ENCODE measurements at regions not wholly inside any gene's neighbourhood (a gene's known extent, or its start where the extent isn't known, plus 50 kb on each side); places are given as distances from the start of the nearest gene placed in this dataset.

- Histone ChIP-seq H3K36me3 (ENCODE audit: control insufficient read depth in 2 of 2, insufficient read depth in 2 of 2, low read length in 2 of 2) (no peaks in the 10 kb centered on the region), H3K27me3 (ENCODE audit: control insufficient read depth in 2 of 2, insufficient read depth in 2 of 2, low read length in 2 of 2) (no peaks in the 10 kb centered on the region), H3K27ac (ENCODE audit: low read depth in 2 of 2, low read length in 2 of 2) (no peak overlapping the region), H3K4me1 (ENCODE audit: control insufficient read depth in 2 of 2, insufficient read depth in 2 of 2, low read length in 2 of 2) (no peaks in the 10 kb centered on the region), H3K9ac (ENCODE audit: low read depth in 1 of 2, low read length in 2 of 2) (no peak overlapping the region), H3K4me3 (ENCODE audit: low read length in 2 of 2) (no peak overlapping the region), H3K9me3 (ENCODE audit: control insufficient read depth in 2 of 2, low read length in 2 of 2) (no peaks in the 10 kb centered on the region)
Measured at GRCh38 chr10:106224676-106225075, 939.8 kb downstream of the SORCS1 start.

- H3K27ac ChIP-seq (ENCODE audit: low read depth in 2 of 2, low read length in 2 of 2): no peak overlapping the region
- H3K4me1 ChIP-seq (ENCODE audit: control insufficient read depth in 2 of 2, insufficient read depth in 2 of 2, low read length in 2 of 2): no peaks in the 10 kb centered on the region
Measured at GRCh38 chr10:106217627-106218026, 946.9 kb downstream of the SORCS1 start.

GRCh38 chr10:106216085-106216484 is 948.4 kb downstream of the SORCS1 start:
- Histone ChIP-seq H3K9ac (ENCODE audit: low read depth in 1 of 2, low read length in 2 of 2) (no peak overlapping the region), H3K4me3 (ENCODE audit: low read length in 2 of 2) (no peak overlapping the region), H3K9me3 (ENCODE audit: control insufficient read depth in 2 of 2, low read length in 2 of 2) (no peaks in the 10 kb centered on the region), H3K4me1 (ENCODE audit: control insufficient read depth in 2 of 2, insufficient read depth in 2 of 2, low read length in 2 of 2) (no peaks in the 10 kb centered on the region), H3K27me3 (ENCODE audit: control insufficient read depth in 2 of 2, insufficient read depth in 2 of 2, low read length in 2 of 2) (no peaks in the 10 kb centered on the region), H3K36me3 (ENCODE audit: control insufficient read depth in 2 of 2, insufficient read depth in 2 of 2, low read length in 2 of 2) (no peaks in the 10 kb centered on the region), H3K27ac (ENCODE audit: low read depth in 2 of 2, low read length in 2 of 2) (no peak overlapping the region)

More at GRCh38 chr10:106217627-106218026, 946.9 kb downstream of the SORCS1 start:
- no peaks in the 10 kb centered on the region for H3K36me3 ChIP-seq (ENCODE audit: control insufficient read depth in 2 of 2, insufficient read depth in 2 of 2, low read length in 2 of 2)
- no peak overlapping the region for H3K9ac ChIP-seq (ENCODE audit: low read depth in 1 of 2, low read length in 2 of 2)
- H3K9me3 ChIP-seq (ENCODE audit: control insufficient read depth in 2 of 2, low read length in 2 of 2): no peaks in the 10 kb centered on the region
- no peak overlapping the region for H3K4me3 ChIP-seq (ENCODE audit: low read length in 2 of 2)
- no peaks in the 10 kb centered on the region for H3K27me3 ChIP-seq (ENCODE audit: control insufficient read depth in 2 of 2, insufficient read depth in 2 of 2, low read length in 2 of 2)

GRCh38 chr10:106214243-106214642 is 950.3 kb downstream of the SORCS1 start:
- no peaks in the 10 kb centered on the region for H3K36me3 ChIP-seq (ENCODE audit: control insufficient read depth in 2 of 2, insufficient read depth in 2 of 2, low read length in 2 of 2)
- H3K9me3 ChIP-seq (ENCODE audit: control insufficient read depth in 2 of 2, low read length in 2 of 2): no peaks in the 10 kb centered on the region
- H3K9ac ChIP-seq (ENCODE audit: low read depth in 1 of 2, low read length in 2 of 2): no peak overlapping the region
- no peak overlapping the region for H3K4me3 ChIP-seq (ENCODE audit: low read length in 2 of 2)
- H3K27ac ChIP-seq (ENCODE audit: low read depth in 2 of 2, low read length in 2 of 2): no peak overlapping the region
- H3K4me1 ChIP-seq (ENCODE audit: control insufficient read depth in 2 of 2, insufficient read depth in 2 of 2, low read length in 2 of 2): no peaks in the 10 kb centered on the region
- H3K27me3 ChIP-seq (ENCODE audit: control insufficient read depth in 2 of 2, insufficient read depth in 2 of 2, low read length in 2 of 2): no peaks in the 10 kb centered on the region

GRCh38 chr10:106213493-106213892 is 951.0 kb downstream of the SORCS1 start:
- Histone ChIP-seq H3K36me3 (ENCODE audit: control insufficient read depth in 2 of 2, insufficient read depth in 2 of 2, low read length in 2 of 2) (no peaks in the 10 kb centered on the region), H3K9ac (ENCODE audit: low read depth in 1 of 2, low read length in 2 of 2) (no peak overlapping the region)

GRCh38 chr10:106198275-106198674 is 966.2 kb downstream of the SORCS1 start:
- no peak overlapping the region for H3K4me3 ChIP-seq (ENCODE audit: low read length in 2 of 2)
- H3K9me3 ChIP-seq (ENCODE audit: control insufficient read depth in 2 of 2, low read length in 2 of 2): no peaks in the 10 kb centered on the region
- H3K4me1 ChIP-seq (ENCODE audit: control insufficient read depth in 2 of 2, insufficient read depth in 2 of 2, low read length in 2 of 2): no peaks in the 10 kb centered on the region
- H3K36me3 ChIP-seq (ENCODE audit: control insufficient read depth in 2 of 2, insufficient read depth in 2 of 2, low read length in 2 of 2): no peaks in the 10 kb centered on the region
- H3K27me3 ChIP-seq (ENCODE audit: control insufficient read depth in 2 of 2, insufficient read depth in 2 of 2, low read length in 2 of 2): no peaks in the 10 kb centered on the region
- no peak overlapping the region for H3K27ac ChIP-seq (ENCODE audit: low read depth in 2 of 2, low read length in 2 of 2)
- no peak overlapping the region for H3K9ac ChIP-seq (ENCODE audit: low read depth in 1 of 2, low read length in 2 of 2)

More at GRCh38 chr10:106213493-106213892, 951.0 kb downstream of the SORCS1 start:
- Histone ChIP-seq H3K4me3 (ENCODE audit: low read length in 2 of 2) (no peak overlapping the region), H3K27ac (ENCODE audit: low read depth in 2 of 2, low read length in 2 of 2) (no peak overlapping the region), H3K4me1 (ENCODE audit: control insufficient read depth in 2 of 2, insufficient read depth in 2 of 2, low read length in 2 of 2) (no peaks in the 10 kb centered on the region), H3K27me3 (ENCODE audit: control insufficient read depth in 2 of 2, insufficient read depth in 2 of 2, low read length in 2 of 2) (no peaks in the 10 kb centered on the region), H3K9me3 (ENCODE audit: control insufficient read depth in 2 of 2, low read length in 2 of 2) (no peaks in the 10 kb centered on the region)

- no peak overlapping the region for H3K27ac ChIP-seq (ENCODE audit: low read depth in 2 of 2, low read length in 2 of 2)
- H3K4me3 ChIP-seq (ENCODE audit: low read length in 2 of 2): no peak overlapping the region
- no peaks in the 10 kb centered on the region for H3K36me3 ChIP-seq (ENCODE audit: control insufficient read depth in 2 of 2, insufficient read depth in 2 of 2, low read length in 2 of 2)
- no peaks in the 10 kb centered on the region for H3K9me3 ChIP-seq (ENCODE audit: control insufficient read depth in 2 of 2, low read length in 2 of 2)
- H3K4me1 ChIP-seq (ENCODE audit: control insufficient read depth in 2 of 2, insufficient read depth in 2 of 2, low read length in 2 of 2): no peaks in the 10 kb centered on the region
- no peak overlapping the region for H3K9ac ChIP-seq (ENCODE audit: low read depth in 1 of 2, low read length in 2 of 2)
- H3K27me3 ChIP-seq (ENCODE audit: control insufficient read depth in 2 of 2, insufficient read depth in 2 of 2, low read length in 2 of 2): no peaks in the 10 kb centered on the region
Measured at GRCh38 chr10:106189292-106189691, 975.2 kb downstream of the SORCS1 start.

- Histone ChIP-seq H3K27ac (ENCODE audit: low read depth in 2 of 2, low read length in 2 of 2) (no peak overlapping the region), H3K9ac (ENCODE audit: low read depth in 1 of 2, low read length in 2 of 2) (no peak overlapping the region), H3K27me3 (ENCODE audit: control insufficient read depth in 2 of 2, insufficient read depth in 2 of 2, low read length in 2 of 2) (no peaks in the 10 kb centered on the region), H3K4me3 (ENCODE audit: low read length in 2 of 2) (no peak overlapping the region), H3K4me1 (ENCODE audit: control insufficient read depth in 2 of 2, insufficient read depth in 2 of 2, low read length in 2 of 2) (no peaks in the 10 kb centered on the region), H3K36me3 (ENCODE audit: control insufficient read depth in 2 of 2, insufficient read depth in 2 of 2, low read length in 2 of 2) (no peaks in the 10 kb centered on the region), H3K9me3 (ENCODE audit: control insufficient read depth in 2 of 2, low read length in 2 of 2) (no peaks in the 10 kb centered on the region)
Measured at GRCh38 chr10:106185951-106186350, 978.6 kb downstream of the SORCS1 start.

- H3K27ac ChIP-seq (ENCODE audit: low read depth in 2 of 2, low read length in 2 of 2): no peak overlapping the region
- no peaks in the 10 kb centered on the region for H3K27me3 ChIP-seq (ENCODE audit: control insufficient read depth in 2 of 2, insufficient read depth in 2 of 2, low read length in 2 of 2)
- no peak overlapping the region for H3K9ac ChIP-seq (ENCODE audit: low read depth in 1 of 2, low read length in 2 of 2)
- H3K4me1 ChIP-seq (ENCODE audit: control insufficient read depth in 2 of 2, insufficient read depth in 2 of 2, low read length in 2 of 2): no peaks in the 10 kb centered on the region
- H3K9me3 ChIP-seq (ENCODE audit: control insufficient read depth in 2 of 2, low read length in 2 of 2): no peaks in the 10 kb centered on the region
- H3K36me3 ChIP-seq (ENCODE audit: control insufficient read depth in 2 of 2, insufficient read depth in 2 of 2, low read length in 2 of 2): no peaks in the 10 kb centered on the region
- H3K4me3 ChIP-seq (ENCODE audit: low read length in 2 of 2): no peak overlapping the region
Measured at GRCh38 chr10:106183041-106183440, 981.5 kb downstream of the SORCS1 start.

- Histone ChIP-seq H3K36me3 (ENCODE audit: control insufficient read depth in 2 of 2, insufficient read depth in 2 of 2, low read length in 2 of 2) (no peaks in the 10 kb centered on the region), H3K27ac (ENCODE audit: low read depth in 2 of 2, low read length in 2 of 2) (no peak overlapping the region), H3K9me3 (ENCODE audit: control insufficient read depth in 2 of 2, low read length in 2 of 2) (no peaks in the 10 kb centered on the region), H3K4me3 (ENCODE audit: low read length in 2 of 2) (no peak overlapping the region), H3K9ac (ENCODE audit: low read depth in 1 of 2, low read length in 2 of 2) (no peak overlapping the region), H3K27me3 (ENCODE audit: control insufficient read depth in 2 of 2, insufficient read depth in 2 of 2, low read length in 2 of 2) (no peaks in the 10 kb centered on the region), H3K4me1 (ENCODE audit: control insufficient read depth in 2 of 2, insufficient read depth in 2 of 2, low read length in 2 of 2) (no peaks in the 10 kb centered on the region)
Measured at GRCh38 chr10:106182542-106182941, 982.0 kb downstream of the SORCS1 start.

GRCh38 chr10:106181501-106181900 is 983.0 kb downstream of the SORCS1 start:
- no peak overlapping the region for H3K27ac ChIP-seq (ENCODE audit: low read depth in 2 of 2, low read length in 2 of 2)
- no peaks in the 10 kb centered on the region for H3K4me1 ChIP-seq (ENCODE audit: control insufficient read depth in 2 of 2, insufficient read depth in 2 of 2, low read length in 2 of 2)
- H3K36me3 ChIP-seq (ENCODE audit: control insufficient read depth in 2 of 2, insufficient read depth in 2 of 2, low read length in 2 of 2): no peaks in the 10 kb centered on the region
- no peak overlapping the region for H3K4me3 ChIP-seq (ENCODE audit: low read length in 2 of 2)
- H3K27me3 ChIP-seq (ENCODE audit: control insufficient read depth in 2 of 2, insufficient read depth in 2 of 2, low read length in 2 of 2): no peaks in the 10 kb centered on the region
- H3K9me3 ChIP-seq (ENCODE audit: control insufficient read depth in 2 of 2, low read length in 2 of 2): no peaks in the 10 kb centered on the region
- no peak overlapping the region for H3K9ac ChIP-seq (ENCODE audit: low read depth in 1 of 2, low read length in 2 of 2)

Data from mucosa of rectum (tissue), 2 donors.